Stimulated activated memory B cell treated with anti-CD40 and anti-IgM and Interleukin-4, amounts not matched to agents 10 μg/mL and 1 μg/mL and 100 μg/mL, for 72 hours (primary cell): ENCODE measurements at regions not wholly inside any gene's neighbourhood (a gene's known extent, or its start where the extent isn't known, plus 50 kb on each side); places are given as distances from the start of the nearest gene placed in this dataset.
A peak's percentile ranks its signal among the peaks of the same experiment; 100 is the strongest.

ENCODE experiments used
- ATAC-seq: fragments of 150-1000 bp; cut with Tn5 transposase; 2 replicates; pipeline ENCODE4 v1.10.0; 2021
- H3K27ac Mint-ChIP-seq: one replicate; pipeline ENCODE4 v1.8.0; 2022; ENCODE audit warnings: mild to moderate bottlenecking, mixed read lengths
- H3K27me3 Mint-ChIP-seq: one replicate; pipeline ENCODE4 v1.8.0; 2022; ENCODE audit warnings: mixed read lengths
- H3K36me3 Mint-ChIP-seq: one replicate; pipeline ENCODE4 v1.8.0; 2022; ENCODE audit warnings: mixed read lengths
- H3K4me1 Mint-ChIP-seq: one replicate; pipeline ENCODE4 v1.8.0; 2022; ENCODE audit warnings: mixed read lengths
- H3K4me3 Mint-ChIP-seq: one replicate; pipeline ENCODE4 v1.8.0; 2022; ENCODE audit warnings: mild to moderate bottlenecking, moderate library complexity, mixed read lengths
- H3K9me3 Mint-ChIP-seq: one replicate; pipeline ENCODE4 v1.8.0; 2022; ENCODE audit warnings: mixed read lengths

GRCh38 chr6:97666889-97667288 is 383.9 kb upstream of the MMS22L start:
- no peak for ATAC-seq
- Mint-ChIP-seq H3K4me1 (no peaks in the 10 kb centered on the region), H3K27me3 (no peaks in the 10 kb centered on the region), H3K36me3 (no peaks in the 10 kb centered on the region), H3K9me3 (no peaks in the 10 kb centered on the region), H3K4me3 (no peak overlapping the region), H3K27ac (no peak overlapping the region)

- Mint-ChIP-seq H3K27ac (no peak overlapping the region), H3K4me1 (no peaks in the 10 kb centered on the region), H3K9me3 (no peaks in the 10 kb centered on the region), H3K27me3 (no peaks in the 10 kb centered on the region), H3K36me3 (no peaks in the 10 kb centered on the region), H3K4me3 (no peak overlapping the region)
- ATAC-seq, result peak; percentile 81
Measured at GRCh38 chr6:97668716-97669115, 385.7 kb upstream of the MMS22L start.

GRCh38 chr6:97669191-97670031 is 386.4 kb upstream of the MMS22L start:
- Mint-ChIP-seq H3K4me3 (no peak overlapping the region), H3K27me3 (no peaks in the 10 kb centered on the region), H3K4me1 (no peaks in the 10 kb centered on the region), H3K27ac (no peak overlapping the region), H3K36me3 (no peaks in the 10 kb centered on the region), H3K9me3 (no peaks in the 10 kb centered on the region)
- peak; percentile 97 for ATAC-seq

DNA sequence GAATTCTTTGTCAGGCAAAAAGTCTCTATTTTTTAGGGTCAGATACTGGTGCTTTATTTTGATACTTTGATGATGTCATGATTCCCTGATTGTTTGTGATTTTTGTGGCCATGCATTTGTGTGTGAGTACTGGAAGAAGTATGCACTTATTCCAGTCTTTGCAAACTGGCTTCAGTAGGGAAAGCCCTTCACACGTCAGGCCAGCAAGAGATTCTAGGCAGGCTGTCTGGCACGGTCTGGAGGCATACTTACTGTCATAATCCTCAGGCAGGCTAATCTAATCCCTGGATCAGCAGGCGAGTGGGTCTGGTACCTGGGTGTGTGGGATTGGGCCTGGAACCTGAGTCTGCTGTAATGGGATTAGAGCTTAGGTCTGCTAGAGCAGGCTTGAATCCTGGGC is 391.8 kb upstream of the MMS22L start:
- Mint-ChIP-seq H3K4me3 (no peak overlapping the region), H3K9me3 (no peaks in the 10 kb centered on the region), H3K4me1 (no peaks in the 10 kb centered on the region), H3K27ac (no peak overlapping the region), H3K36me3 (no peaks in the 10 kb centered on the region), H3K27me3 (no peaks in the 10 kb centered on the region)
- peak; percentile 37 for ATAC-seq

GRCh38 chr6:97677626-97678025 is 394.6 kb upstream of the MMS22L start:
- Mint-ChIP-seq H3K36me3 (no peaks in the 10 kb centered on the region), H3K4me1 (no peaks in the 10 kb centered on the region), H3K9me3 (peaks cover 3% of the 10 kb centered on the region), H3K27me3 (no peaks in the 10 kb centered on the region), H3K4me3 (no peak overlapping the region), H3K27ac (no peak overlapping the region)
- no peak for ATAC-seq

DNA sequence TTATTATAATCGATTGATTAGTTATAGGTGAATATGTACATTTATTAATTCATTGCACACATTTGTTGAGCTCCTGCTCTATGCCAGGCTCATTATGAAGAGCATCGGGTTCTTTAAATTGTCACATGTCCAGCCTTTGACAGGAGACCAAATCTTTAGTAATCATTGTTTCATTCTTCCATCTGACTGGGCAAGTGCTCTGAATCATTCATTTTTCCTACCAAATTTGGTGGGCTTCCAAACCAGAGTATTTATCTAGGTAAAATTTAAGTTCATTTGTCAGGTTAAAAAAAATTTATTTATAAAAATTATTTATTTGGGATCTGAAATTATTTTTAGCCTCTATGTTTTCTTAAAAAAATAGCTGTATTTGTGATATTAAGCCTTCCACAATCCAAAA is 404.9 kb upstream of the MMS22L start:
- no peak for ATAC-seq
- no peak overlapping the region for H3K4me3 Mint-ChIP-seq
- H3K9me3 Mint-ChIP-seq, result no peaks in the 10 kb centered on the region
- no peaks in the 10 kb centered on the region for H3K4me1 Mint-ChIP-seq
- H3K27me3 Mint-ChIP-seq, result no peaks in the 10 kb centered on the region
- no peak overlapping the region for H3K27ac Mint-ChIP-seq
- no peaks in the 10 kb centered on the region for H3K36me3 Mint-ChIP-seq

DNA sequence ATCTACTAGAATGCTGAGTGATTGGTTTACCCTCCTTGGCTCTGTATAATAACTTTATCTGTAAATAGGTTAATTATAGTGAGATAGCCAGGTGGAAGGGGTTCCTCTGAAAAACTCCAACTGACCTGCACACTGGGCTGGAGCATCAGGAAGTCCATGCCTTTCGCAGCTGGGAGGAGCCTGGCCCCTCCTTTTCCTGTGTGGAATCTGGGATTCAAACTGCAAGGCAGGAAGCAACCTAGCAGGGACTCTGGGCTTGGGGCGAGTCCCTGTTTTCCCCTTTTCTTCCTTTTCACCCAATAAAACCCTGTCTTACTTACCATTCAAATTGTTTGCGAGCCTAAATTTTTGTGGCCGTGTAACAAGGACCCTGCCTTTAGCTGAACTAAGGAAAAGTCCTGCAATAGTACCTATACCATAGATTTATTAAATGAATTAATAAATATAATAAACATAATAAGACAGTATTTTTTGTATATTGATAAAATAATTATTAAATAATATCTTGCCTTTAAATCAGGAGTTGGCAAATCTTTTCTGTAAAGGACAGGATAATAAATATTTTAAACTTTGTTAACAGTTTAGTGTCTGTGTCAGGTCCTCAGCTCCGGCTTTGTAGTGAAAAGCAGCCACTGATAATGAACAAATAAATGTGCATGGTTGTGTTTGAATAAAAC is 406.2 kb upstream of the MMS22L start:
- Mint-ChIP-seq H3K4me3 (no peak overlapping the region), H3K9me3 (no peaks in the 10 kb centered on the region), H3K27ac (no peak overlapping the region), H3K36me3 (no peaks in the 10 kb centered on the region), H3K27me3 (no peaks in the 10 kb centered on the region), H3K4me1 (no peaks in the 10 kb centered on the region)
- no peak for ATAC-seq

GRCh38 chr6:97697456-97697855 is 414.4 kb upstream of the MMS22L start:
- no peaks in the 10 kb centered on the region for H3K36me3 Mint-ChIP-seq
- no peak for ATAC-seq
- no peaks in the 10 kb centered on the region for H3K4me1 Mint-ChIP-seq
- no peaks in the 10 kb centered on the region for H3K27me3 Mint-ChIP-seq
- no peaks in the 10 kb centered on the region for H3K9me3 Mint-ChIP-seq
- no peak overlapping the region for H3K4me3 Mint-ChIP-seq
- no peak overlapping the region for H3K27ac Mint-ChIP-seq

- ATAC-seq, result no peak
- H3K27ac Mint-ChIP-seq, result no peak overlapping the region
- no peaks in the 10 kb centered on the region for H3K27me3 Mint-ChIP-seq
- H3K4me1 Mint-ChIP-seq, result no peaks in the 10 kb centered on the region
- H3K36me3 Mint-ChIP-seq, result no peaks in the 10 kb centered on the region
- H3K4me3 Mint-ChIP-seq, result no peak overlapping the region
- H3K9me3 Mint-ChIP-seq, result no peaks in the 10 kb centered on the region
Measured at GRCh38 chr6:97701801-97702200, 418.8 kb upstream of the MMS22L start.

- Mint-ChIP-seq H3K27me3 (no peaks in the 10 kb centered on the region), H3K4me1 (no peaks in the 10 kb centered on the region), H3K9me3 (no peaks in the 10 kb centered on the region), H3K36me3 (no peaks in the 10 kb centered on the region), H3K4me3 (no peak overlapping the region), H3K27ac (no peak overlapping the region)
- ATAC-seq, result no peak
Measured at GRCh38 chr6:97702248-97702647, 419.2 kb upstream of the MMS22L start.

DNA sequence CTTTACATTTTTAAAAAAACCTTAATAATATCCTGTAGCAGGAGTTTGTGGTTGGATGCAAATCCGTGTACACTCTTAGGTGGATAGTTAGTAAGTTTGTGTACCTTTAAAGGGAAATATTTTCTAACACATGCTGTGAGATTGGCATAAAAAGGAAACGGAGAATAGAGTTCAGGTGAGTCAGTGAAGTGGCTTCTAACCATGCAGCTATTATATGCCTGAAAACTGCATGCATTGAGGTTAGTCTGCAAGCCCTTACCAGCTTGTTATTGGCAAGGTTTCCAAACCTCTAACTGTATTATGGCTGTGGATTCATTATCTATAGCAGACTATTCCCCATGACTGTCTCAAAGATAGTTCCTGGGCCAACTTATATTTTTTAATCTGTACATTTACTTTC is 420.6 kb upstream of the MMS22L start:
- no peaks in the 10 kb centered on the region for H3K36me3 Mint-ChIP-seq
- no peak overlapping the region for H3K27ac Mint-ChIP-seq
- H3K4me1 Mint-ChIP-seq, result no peaks in the 10 kb centered on the region
- ATAC-seq, result no peak
- H3K4me3 Mint-ChIP-seq, result no peak overlapping the region
- H3K27me3 Mint-ChIP-seq, result no peaks in the 10 kb centered on the region
- H3K9me3 Mint-ChIP-seq, result no peaks in the 10 kb centered on the region

GRCh38 chr6:97705568-97705967 is 422.6 kb upstream of the MMS22L start:
- Mint-ChIP-seq H3K9me3 (no peaks in the 10 kb centered on the region), H3K4me3 (no peak overlapping the region), H3K27ac (no peak overlapping the region), H3K36me3 (no peaks in the 10 kb centered on the region), H3K4me1 (no peaks in the 10 kb centered on the region), H3K27me3 (no peaks in the 10 kb centered on the region)
- no peak for ATAC-seq

DNA sequence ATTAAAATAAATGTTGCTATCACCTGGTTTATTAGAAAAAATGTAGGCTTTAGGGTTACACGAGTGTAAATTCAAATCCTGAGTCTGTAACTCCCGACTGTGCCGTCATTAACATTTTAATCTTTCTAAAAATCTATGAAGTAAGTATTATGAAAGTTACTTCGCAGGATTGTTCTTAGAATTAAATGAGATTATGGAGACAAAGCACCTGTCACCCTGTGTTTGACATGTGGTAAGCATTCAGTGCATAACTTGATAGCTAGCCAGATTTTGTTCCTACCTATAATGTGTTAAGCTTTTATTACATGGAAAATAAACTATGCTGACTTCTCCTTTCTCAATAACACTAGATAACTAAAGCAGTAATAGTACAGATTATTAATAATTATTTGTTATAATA is 429.7 kb upstream of the MMS22L start:
- Mint-ChIP-seq H3K36me3 (no peaks in the 10 kb centered on the region), H3K4me1 (no peaks in the 10 kb centered on the region), H3K27ac (no peak overlapping the region), H3K27me3 (no peaks in the 10 kb centered on the region), H3K4me3 (no peak overlapping the region), H3K9me3 (peaks cover 4% of the 10 kb centered on the region)
- ATAC-seq, result no peak

DNA sequence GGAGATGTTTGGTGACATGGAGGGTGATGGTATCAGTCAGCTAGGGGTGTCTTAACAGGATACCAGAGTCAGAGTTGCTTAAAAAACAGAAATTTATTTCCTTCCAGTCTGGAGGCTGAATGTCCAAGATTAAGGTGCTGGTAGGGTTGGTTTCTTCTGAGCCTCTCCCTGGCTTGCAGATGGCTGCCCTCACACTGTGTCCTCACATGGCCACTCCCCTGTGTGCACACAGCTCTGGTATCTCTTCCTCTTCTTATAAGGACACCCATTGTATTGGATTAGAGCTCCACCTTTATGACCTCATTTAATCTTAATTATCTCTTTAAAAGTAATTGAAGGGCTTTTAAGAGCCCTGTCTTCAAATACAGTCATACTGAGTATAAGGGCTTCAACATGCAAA is 431.8 kb upstream of the MMS22L start:
- Mint-ChIP-seq H3K27me3 (no peaks in the 10 kb centered on the region), H3K4me3 (no peak overlapping the region), H3K4me1 (no peaks in the 10 kb centered on the region), H3K9me3 (peaks cover 4% of the 10 kb centered on the region), H3K36me3 (no peaks in the 10 kb centered on the region), H3K27ac (no peak overlapping the region)
- ATAC-seq, result peak; percentile 42

DNA sequence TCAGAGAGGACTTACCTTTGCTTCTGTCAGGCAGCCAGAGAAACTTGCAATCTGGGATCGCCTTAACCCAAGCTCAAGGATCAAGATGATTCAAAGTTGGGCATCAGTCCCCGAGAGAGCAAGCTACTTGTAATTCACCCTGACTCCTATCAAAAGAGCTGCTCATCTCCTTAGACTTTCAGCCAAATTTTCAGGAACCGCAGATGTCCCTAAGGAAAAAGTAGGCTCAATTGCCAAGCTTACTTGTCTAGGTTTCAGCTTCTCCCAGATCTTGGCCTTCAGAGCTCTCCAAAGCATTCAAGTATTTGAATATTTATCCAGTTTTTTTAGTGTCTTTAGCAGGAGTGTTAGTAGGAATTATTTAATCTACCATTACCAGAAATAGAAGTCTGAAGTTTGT is 434.1 kb upstream of the MMS22L start:
- no peak overlapping the region for H3K4me3 Mint-ChIP-seq
- H3K4me1 Mint-ChIP-seq, result no peaks in the 10 kb centered on the region
- H3K27ac Mint-ChIP-seq, result no peak overlapping the region
- H3K27me3 Mint-ChIP-seq, result no peaks in the 10 kb centered on the region
- H3K36me3 Mint-ChIP-seq, result no peaks in the 10 kb centered on the region
- ATAC-seq, result no peak
- peaks cover 4% of the 10 kb centered on the region for H3K9me3 Mint-ChIP-seq

GRCh38 chr6:97726378-97726777 is 443.4 kb upstream of the MMS22L start:
- Mint-ChIP-seq H3K4me3 (no peak overlapping the region), H3K27ac (no peak overlapping the region), H3K4me1 (no peaks in the 10 kb centered on the region), H3K36me3 (no peaks in the 10 kb centered on the region), H3K9me3 (no peaks in the 10 kb centered on the region), H3K27me3 (no peaks in the 10 kb centered on the region)
- no peak for ATAC-seq
